ENCODE measurements at regions not wholly inside any gene's neighbourhood (a gene's known extent, or its start where the extent isn't known, plus 50 kb on each side); places are given as distances from the start of the nearest gene placed in this dataset.

DNA sequence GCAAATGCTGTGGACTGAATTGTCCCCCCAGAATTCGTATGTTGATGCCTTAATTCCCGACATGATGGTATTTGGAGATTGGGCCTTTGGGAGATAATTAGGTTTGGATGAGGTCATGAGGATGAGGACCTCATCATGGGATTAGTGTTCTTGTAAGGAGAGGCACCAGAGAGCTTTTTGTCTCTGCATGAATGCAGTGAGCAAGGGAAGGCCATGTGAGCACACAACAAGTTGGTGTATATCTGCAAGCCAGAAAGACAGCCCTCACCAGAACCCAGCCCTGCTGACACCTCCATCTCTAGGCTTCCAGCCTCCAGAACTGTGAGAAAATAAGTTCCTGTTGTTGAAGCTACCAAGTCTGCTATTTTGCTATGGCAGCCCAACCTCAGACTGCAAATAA is 51.9 kb upstream of the SMCO2 start:
- no peaks in the 10 kb centered on the region for H3K27me3 Mint-ChIP-seq
- no peaks in the 10 kb centered on the region for H3K4me1 ChIP-seq (ENCODE audit: control insufficient read depth in 2 of 2, insufficient read depth in 2 of 2, low read length in 2 of 2)
- intact Hi-C loops (cut with micrococcal nuclease): no loop called here
- no peak overlapping the region for H3K4me3 ChIP-seq (ENCODE audit: control extremely low read depth in 1 of 5, extremely low read depth in 1 of 5, insufficient read depth in 1 of 5, low read depth in 2 of 5, low read length in 4 of 5)
- DNase-seq (no peak), ATAC-seq (ENCODE audit: low read depth) (no peak)
- CTCF ChIA-PET: interaction anchor here (1.4 kb wide), 1 partner anchor 10 kb away, joined by 3 read pairs; no protein-coding TSS in a partner anchor
- H3K27ac Mint-ChIP-seq: no peak overlapping the region
- TF ChIP-seq, protein P1, sequence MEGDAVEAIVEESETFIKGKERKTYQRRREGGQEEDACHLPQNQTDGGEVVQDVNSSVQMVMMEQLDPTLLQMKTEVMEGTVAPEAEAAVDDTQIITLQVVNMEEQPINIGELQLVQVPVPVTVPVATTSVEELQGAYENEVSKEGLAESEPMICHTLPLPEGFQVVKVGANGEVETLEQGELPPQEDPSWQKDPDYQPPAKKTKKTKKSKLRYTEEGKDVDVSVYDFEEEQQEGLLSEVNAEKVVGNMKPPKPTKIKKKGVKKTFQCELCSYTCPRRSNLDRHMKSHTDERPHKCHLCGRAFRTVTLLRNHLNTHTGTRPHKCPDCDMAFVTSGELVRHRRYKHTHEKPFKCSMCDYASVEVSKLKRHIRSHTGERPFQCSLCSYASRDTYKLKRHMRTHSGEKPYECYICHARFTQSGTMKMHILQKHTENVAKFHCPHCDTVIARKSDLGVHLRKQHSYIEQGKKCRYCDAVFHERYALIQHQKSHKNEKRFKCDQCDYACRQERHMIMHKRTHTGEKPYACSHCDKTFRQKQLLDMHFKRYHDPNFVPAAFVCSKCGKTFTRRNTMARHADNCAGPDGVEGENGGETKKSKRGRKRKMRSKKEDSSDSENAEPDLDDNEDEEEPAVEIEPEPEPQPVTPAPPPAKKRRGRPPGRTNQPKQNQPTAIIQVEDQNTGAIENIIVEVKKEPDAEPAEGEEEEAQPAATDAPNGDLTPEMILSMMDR (IDR thresholded peaks at IDR 0.05): no peak
- TF ChIP-seq EZH2 (IDR thresholded peaks at IDR 0.05; ENCODE audit: borderline replicate concordance, insufficient read depth, low read depth, low read length, poor library complexity, severe bottlenecking): no peak
- H3K36me3 ChIP-seq (replicated peaks in 1 of 2; ENCODE audit: control extremely low read depth in 1 of 2, control insufficient read depth in 1 of 2, extremely low read depth in 1 of 2, insufficient read depth in 2 of 2, low read length in 1 of 2): no peaks in the 10 kb centered on the region
- H3K9me3 ChIP-seq (ENCODE audit: control extremely low read depth in 1 of 3, control insufficient read depth in 2 of 3, insufficient read depth in 1 of 3, low read length in 2 of 3): no peaks in the 10 kb centered on the region
- H3K9ac ChIP-seq (ENCODE audit: low read length): no peak overlapping the region
- no peaks in the 10 kb centered on the region for H3K27me3 ChIP-seq (replicated peaks in 1 of 4; ENCODE audit: control extremely low read depth in 1 of 4, control insufficient read depth in 3 of 4, insufficient read depth in 4 of 4, low read length in 3 of 4)
- H3K27ac ChIP-seq (ENCODE audit: low read length in 2 of 2): no peak overlapping the region
- H3K4me3 Mint-ChIP-seq: no peak overlapping the region
- H2AFZ ChIP-seq (ENCODE audit: insufficient read depth, low read depth, low read length, poor library complexity, severe bottlenecking): no peak overlapping the region
- POLR2A ChIA-PET: no interaction called here
- peaks cover 3% of the 10 kb centered on the region for H3K9me3 Mint-ChIP-seq (ENCODE audit: insufficient read depth)
- H3K79me2 ChIP-seq (ENCODE audit: control insufficient read depth, insufficient read depth, low read length): no peaks in the 10 kb centered on the region
- H3K4me2 ChIP-seq (replicated peaks; ENCODE audit: low read depth, low read length, poor library complexity, severe bottlenecking): no peak overlapping the region
- H4K20me1 ChIP-seq (ENCODE audit: control insufficient read depth, insufficient read depth, low read length, poor library complexity, severe bottlenecking): no peaks in the 10 kb centered on the region
- no peaks in the 10 kb centered on the region for H3K4me1 Mint-ChIP-seq
- WGBS (ENCODE audit: insufficient coverage): 89% methylated on average over 2 of the region's 2 CpGs

GRCh38 chr12:27396216-27396815 is 50.2 kb upstream of the SMCO2 start:
- H3K27ac ChIP-seq (ENCODE audit: low read length in 2 of 2): no peak overlapping the region
- no peak for TF ChIP-seq EZH2 (IDR thresholded peaks at IDR 0.05; ENCODE audit: borderline replicate concordance, insufficient read depth, low read depth, low read length, poor library complexity, severe bottlenecking)
- intact Hi-C loops (cut with micrococcal nuclease): no loop called here
- no peaks in the 10 kb centered on the region for H3K79me2 ChIP-seq (ENCODE audit: control insufficient read depth, insufficient read depth, low read length)
- no peak overlapping the region for H3K4me3 ChIP-seq (ENCODE audit: control extremely low read depth in 1 of 5, extremely low read depth in 1 of 5, insufficient read depth in 1 of 5, low read depth in 2 of 5, low read length in 4 of 5)
- H3K36me3 ChIP-seq (replicated peaks in 1 of 2; ENCODE audit: control extremely low read depth in 1 of 2, control insufficient read depth in 1 of 2, extremely low read depth in 1 of 2, insufficient read depth in 2 of 2, low read length in 1 of 2): no peaks in the 10 kb centered on the region
- H3K4me2 ChIP-seq (replicated peaks; ENCODE audit: low read depth, low read length, poor library complexity, severe bottlenecking): no peak overlapping the region
- WGBS (ENCODE audit: insufficient coverage): 100% methylated on average over 5 of the region's 6 CpGs
- H3K27me3 Mint-ChIP-seq: no peaks in the 10 kb centered on the region
- H3K9me3 ChIP-seq (ENCODE audit: control extremely low read depth in 1 of 3, control insufficient read depth in 2 of 3, insufficient read depth in 1 of 3, low read length in 2 of 3): no peaks in the 10 kb centered on the region
- H3K9me3 Mint-ChIP-seq (ENCODE audit: insufficient read depth): peaks cover under 1% of the 10 kb centered on the region
- H2AFZ ChIP-seq (ENCODE audit: insufficient read depth, low read depth, low read length, poor library complexity, severe bottlenecking): no peak overlapping the region
- CTCF ChIA-PET: no interaction called here
- H3K27me3 ChIP-seq (replicated peaks in 1 of 4; ENCODE audit: control extremely low read depth in 1 of 4, control insufficient read depth in 3 of 4, insufficient read depth in 4 of 4, low read length in 3 of 4): no peaks in the 10 kb centered on the region
- H3K4me3 Mint-ChIP-seq: no peak overlapping the region
- POLR2A ChIA-PET: no interaction called here
- H4K20me1 ChIP-seq (ENCODE audit: control insufficient read depth, insufficient read depth, low read length, poor library complexity, severe bottlenecking): no peaks in the 10 kb centered on the region
- no peaks in the 10 kb centered on the region for H3K4me1 ChIP-seq (ENCODE audit: control insufficient read depth in 2 of 2, insufficient read depth in 2 of 2, low read length in 2 of 2)
- ATAC-seq (ENCODE audit: low read depth): no peak
- no peak overlapping the region for H3K27ac Mint-ChIP-seq
- no peak overlapping the region for H3K9ac ChIP-seq (ENCODE audit: low read length)
- no peaks in the 10 kb centered on the region for H3K4me1 Mint-ChIP-seq
- DNase-seq: no peak
